ENCODE measurements at regions not wholly inside any gene's neighbourhood (a gene's known extent, or its start where the extent isn't known, plus 50 kb on each side); places are given as distances from the start of the nearest gene placed in this dataset.
A peak's percentile ranks its signal among the peaks of the same experiment; 100 is the strongest.
"Not testable (repeated sequence)": the region's sequence is repeated elsewhere in the genome, so short reads cannot be mapped to it uniquely, and the experiment has no call there.

DNA sequence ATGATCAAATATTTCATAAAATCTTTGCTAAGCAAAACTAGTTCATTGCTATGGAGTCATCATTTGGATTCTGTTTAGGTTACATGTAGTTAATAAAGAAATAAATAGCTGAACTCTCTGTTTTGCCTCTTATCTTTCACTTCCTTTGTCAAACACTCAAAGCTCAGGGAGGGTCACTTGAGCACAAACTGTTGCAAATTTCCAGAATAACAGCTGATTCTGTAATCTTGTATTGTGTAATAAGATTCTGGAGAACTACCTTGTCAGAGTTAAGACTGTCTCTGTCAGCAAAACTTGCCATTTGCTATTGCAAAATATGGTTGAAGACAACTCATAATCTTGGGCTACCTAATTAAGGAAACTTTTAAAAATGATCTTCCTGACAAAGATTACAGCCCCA is 182.0 kb upstream of the MOCS2 start:
- TF ChIP-seq, protein P1, sequence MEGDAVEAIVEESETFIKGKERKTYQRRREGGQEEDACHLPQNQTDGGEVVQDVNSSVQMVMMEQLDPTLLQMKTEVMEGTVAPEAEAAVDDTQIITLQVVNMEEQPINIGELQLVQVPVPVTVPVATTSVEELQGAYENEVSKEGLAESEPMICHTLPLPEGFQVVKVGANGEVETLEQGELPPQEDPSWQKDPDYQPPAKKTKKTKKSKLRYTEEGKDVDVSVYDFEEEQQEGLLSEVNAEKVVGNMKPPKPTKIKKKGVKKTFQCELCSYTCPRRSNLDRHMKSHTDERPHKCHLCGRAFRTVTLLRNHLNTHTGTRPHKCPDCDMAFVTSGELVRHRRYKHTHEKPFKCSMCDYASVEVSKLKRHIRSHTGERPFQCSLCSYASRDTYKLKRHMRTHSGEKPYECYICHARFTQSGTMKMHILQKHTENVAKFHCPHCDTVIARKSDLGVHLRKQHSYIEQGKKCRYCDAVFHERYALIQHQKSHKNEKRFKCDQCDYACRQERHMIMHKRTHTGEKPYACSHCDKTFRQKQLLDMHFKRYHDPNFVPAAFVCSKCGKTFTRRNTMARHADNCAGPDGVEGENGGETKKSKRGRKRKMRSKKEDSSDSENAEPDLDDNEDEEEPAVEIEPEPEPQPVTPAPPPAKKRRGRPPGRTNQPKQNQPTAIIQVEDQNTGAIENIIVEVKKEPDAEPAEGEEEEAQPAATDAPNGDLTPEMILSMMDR (IDR thresholded peaks at IDR 0.05): no peak
- TF ChIP-seq POLR2AphosphoS5 (IDR thresholded peaks at IDR 0.05) (peak in 1 of 2 donors; percentile 55), POLR2A (IDR thresholded peaks at IDR 0.05) (no peak), EP300 (IDR thresholded peaks at IDR 0.05) (peak in 2 of 4 donors; percentile 65 to 91)
- peak overlapping the region in 1 of 4 donors; percentile 50 for H3K27ac ChIP-seq
- peaks cover 3 to 11% (median 4%) of the 10 kb centered on the region in 4 donors for H3K4me1 ChIP-seq
- no peaks in the 10 kb centered on the region for H3K9me3 ChIP-seq
- no peaks in the 10 kb centered on the region for H3K27me3 ChIP-seq
- ATAC-seq (ENCODE audit: low FRiP score in 2 of 2) (peak; percentile 40 to 79), DNase-seq (no peak)
- H3K36me3 ChIP-seq: no peaks in the 10 kb centered on the region
- H3K4me3 ChIP-seq: no peak overlapping the region

DNA sequence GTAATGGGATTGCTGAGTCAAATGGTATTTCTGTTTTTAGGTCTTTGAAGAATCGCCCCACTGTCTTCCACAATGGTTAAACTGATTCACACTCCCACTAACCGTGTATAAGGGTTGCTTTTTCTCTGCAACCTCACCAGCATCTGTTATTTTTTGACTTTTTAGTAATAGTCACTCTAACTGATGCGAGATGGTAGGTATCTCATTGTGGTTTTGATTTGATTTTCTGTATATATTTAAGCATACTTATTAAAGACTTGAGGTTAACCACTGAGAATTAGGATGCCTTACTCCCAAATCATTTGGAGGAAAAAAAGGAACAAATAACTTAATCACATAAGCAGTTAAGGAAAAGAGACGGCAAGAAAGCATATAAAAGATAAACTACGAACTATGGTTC is 181.6 kb upstream of the FST start:
- WGBS, 2 donors: 76 to 80% methylated on average over 5 of the region's 5 CpGs
- TF ChIP-seq POLR2A (IDR thresholded peaks at IDR 0.05): no peak
- TF ChIP-seq, protein P1 (IDR thresholded peaks at IDR 0.05): no peak
- no peak for TF ChIP-seq POLR2AphosphoS5 (IDR thresholded peaks at IDR 0.05)
- no peak for TF ChIP-seq EP300 (IDR thresholded peaks at IDR 0.05)
- ATAC-seq (ENCODE audit: low FRiP score in 2 of 2): no peak

DNA sequence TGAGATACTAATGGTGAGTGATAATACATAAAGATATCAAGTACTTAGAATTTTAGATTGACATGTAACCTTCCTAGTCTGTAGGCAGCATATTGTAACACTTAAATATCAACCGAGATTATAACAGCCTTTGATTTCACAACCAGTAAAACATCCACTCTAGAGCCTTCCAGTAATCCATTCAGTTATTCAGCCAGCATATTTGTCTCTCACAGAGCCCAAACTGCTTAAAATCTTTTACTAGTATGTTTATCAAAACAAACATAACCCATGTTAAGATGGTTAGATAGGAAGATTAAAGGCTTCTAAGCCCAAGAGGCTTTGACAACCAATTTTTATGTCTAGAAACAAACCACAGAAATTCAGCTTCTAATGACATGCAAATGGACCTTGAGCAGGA is 177.9 kb upstream of the FST start:
- TF ChIP-seq, protein P1 (IDR thresholded peaks at IDR 0.05): no peak
- TF ChIP-seq POLR2A (IDR thresholded peaks at IDR 0.05): no peak
- no peak for TF ChIP-seq EP300 (IDR thresholded peaks at IDR 0.05)
- no peak for TF ChIP-seq POLR2AphosphoS5 (IDR thresholded peaks at IDR 0.05)
- Histone ChIP-seq H3K27ac (no peak overlapping the region), H3K4me3 (no peak overlapping the region), H3K9me3 (no peaks in the 10 kb centered on the region), H3K36me3 (no peaks in the 10 kb centered on the region), H3K4me1 (no peaks in the 10 kb centered on the region), H3K27me3 (no peaks in the 10 kb centered on the region)
- 40 to 55% methylated on average over 1 of the region's 1 CpG for WGBS, 2 donors
- ATAC-seq (ENCODE audit: low FRiP score in 2 of 2) (no peak), DNase-seq (no peak)

More for the DNA sequence above, 181.6 kb upstream of the FST start:
- Histone ChIP-seq H3K27ac (no peak overlapping the region), H3K36me3 (no peaks in the 10 kb centered on the region), H3K27me3 (no peaks in the 10 kb centered on the region), H3K9me3 (no peaks in the 10 kb centered on the region), H3K4me1 (no peaks in the 10 kb centered on the region), H3K4me3 (no peak overlapping the region)
- no peak for DNase-seq

DNA sequence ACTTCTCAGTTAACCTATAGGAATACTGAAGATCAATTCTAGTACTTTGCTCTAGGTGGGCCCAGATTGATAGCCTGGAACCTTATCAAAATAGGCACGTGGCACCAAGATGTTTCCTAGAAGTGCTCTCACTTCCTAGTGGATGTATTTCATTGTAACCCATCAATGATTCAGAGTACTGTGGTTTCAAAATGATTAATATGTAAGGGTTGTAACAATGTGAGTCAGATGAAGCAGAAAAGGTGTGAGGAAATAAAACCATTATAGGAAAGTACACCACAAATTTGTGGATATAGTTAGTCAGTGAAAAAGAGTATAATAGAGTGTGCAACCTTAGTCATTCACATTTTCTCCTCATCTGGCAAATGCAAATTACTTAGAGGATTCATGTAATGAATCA is 177.3 kb upstream of the FST start:
- Histone ChIP-seq H3K4me1 (no peaks in the 10 kb centered on the region), H3K36me3 (no peaks in the 10 kb centered on the region), H3K9me3 (no peaks in the 10 kb centered on the region), H3K27ac (no peak overlapping the region), H3K27me3 (no peaks in the 10 kb centered on the region), H3K4me3 (no peak overlapping the region)
- DNase-seq: no peak
- no peak for ATAC-seq (ENCODE audit: low FRiP score in 2 of 2)
- no peak for TF ChIP-seq POLR2A (IDR thresholded peaks at IDR 0.05)
- TF ChIP-seq POLR2AphosphoS5 (IDR thresholded peaks at IDR 0.05): no peak
- no peak for TF ChIP-seq EP300 (IDR thresholded peaks at IDR 0.05)
- TF ChIP-seq, protein P1 (IDR thresholded peaks at IDR 0.05): no peak
- WGBS, 2 donors: 14 to 15% methylated on average over 1 of the region's 1 CpG

DNA sequence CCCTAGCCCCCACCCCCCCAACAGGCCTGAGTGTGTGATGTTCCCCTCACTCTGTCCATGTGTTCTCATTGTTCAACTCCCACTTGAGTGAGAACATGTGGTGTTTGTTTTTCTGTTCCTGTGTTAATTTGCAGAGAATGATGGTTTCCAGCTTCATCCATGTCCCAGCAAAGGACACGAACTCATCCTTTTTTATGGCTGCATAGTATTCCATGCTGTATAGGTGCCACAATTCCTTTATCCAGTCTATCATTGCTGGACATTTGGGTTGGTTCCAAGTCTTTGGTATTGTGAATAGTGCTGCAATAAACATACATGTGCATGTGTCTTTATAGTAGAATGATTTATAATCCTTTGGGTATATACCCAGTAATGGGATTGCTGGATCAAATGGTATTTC is 175.1 kb upstream of the FST start:
- H3K27ac ChIP-seq; H3K27me3 ChIP-seq; H3K9me3 ChIP-seq; H3K36me3 ChIP-seq; ATAC-seq (ENCODE audit: low FRiP score in 2 of 2); H3K4me1 ChIP-seq; DNase-seq; H3K4me3 ChIP-seq: not testable (repeated sequence)
- 81 to 93% methylated on average over 1 of the region's 1 CpG for WGBS, 2 donors
